Activated CD8-positive, alpha-beta memory T cell treated with anti-CD3 and anti-CD28 coated beads for 36 hours (primary cell): ENCODE measurements at regions not wholly inside any gene's neighbourhood (a gene's known extent, or its start where the extent isn't known, plus 50 kb on each side); places are given as distances from the start of the nearest gene placed in this dataset.

Experiments
- CTCF ChIA-PET: fragments of 350-600 bp; sonication (Branson Sonifier 250); formaldehyde crosslinking; loops from one replicate; lab custom pipeline; 2021; ENCODE audit warnings: antibody characterized with exemption; lab: Charles Lee
- POLR2A ChIA-PET: fragments of 350-600 bp; sonication (Branson Sonifier 250); formaldehyde crosslinking; loops from one replicate; lab custom pipeline; 2021; ENCODE audit warnings: antibody characterized with exemption; lab: Charles Lee

- POLR2A ChIA-PET, result no interaction called here
- CTCF ChIA-PET, result interaction anchor here (0.7 to 3.0 kb wide), 41 partner anchors 10 to 639 kb away, joined by 3 to 14 read pairs (median 4); partner anchors contain the start of gene TSPAN3
Observed at GRCh38 chr15:77543159-77543882, 89.4 kb downstream of the LINGO1 start.

- ChIA-PET CTCF (interaction anchor here (0.7 to 3.0 kb wide), 32 partner anchors 10 to 638 kb away, joined by 3 to 14 read pairs (median 4); partner anchors contain the start of gene TSPAN3), POLR2A (no interaction called here)
Observed at GRCh38 chr15:77542491-77543001, 90.2 kb downstream of the LINGO1 start.

GRCh38 chr15:77541421-77542181 lies 91.1 kb downstream of the LINGO1 start:
- ChIA-PET POLR2A (no interaction called here), CTCF (interaction anchor here (0.7 to 3.0 kb wide), 2 partner anchors 354 to 423 kb away, joined by 3 to 13 read pairs; no protein-coding TSS in a partner anchor)

- CTCF ChIA-PET, result interaction anchor here (1.3 kb wide), 1 partner anchor 423 kb away, joined by 4 read pairs; no protein-coding TSS in a partner anchor
Observed at GRCh38 chr15:77540312-77541060, 92.2 kb downstream of the LINGO1 start.

GRCh38 chr15:77538793-77539497 lies 93.8 kb downstream of the LINGO1 start:
- POLR2A ChIA-PET, result no interaction called here
- CTCF ChIA-PET, result no interaction called here

More at GRCh38 chr15:77540312-77541060, 92.2 kb downstream of the LINGO1 start:
- POLR2A ChIA-PET, result no interaction called here

GRCh38 chr15:77538027-77538451 lies 94.7 kb downstream of the LINGO1 start:
- ChIA-PET CTCF (no interaction called here), POLR2A (no interaction called here)

GRCh38 chr15:77537006-77537405 lies 95.7 kb downstream of the LINGO1 start:
- ChIA-PET POLR2A (no interaction called here), CTCF (no interaction called here)

GRCh38 chr15:77535845-77536244 lies 96.9 kb downstream of the LINGO1 start:
- CTCF ChIA-PET, result no interaction called here
- POLR2A ChIA-PET, result interaction anchor here (0.7 kb wide), 1 partner anchor 863 kb away, joined by 3 read pairs; no protein-coding TSS in a partner anchor
